Stimulated activated CD4-positive, alpha-beta T cell treated with anti-CD3 and anti-CD28 coated beads, Interleukin-2, amount 100 ng/mL, for 4 hours (primary cell): ENCODE measurements at regions not wholly inside any gene's neighbourhood (a gene's known extent, or its start where the extent isn't known, plus 50 kb on each side); places are given as distances from the start of the nearest gene placed in this dataset.
"Not testable (repeated sequence)": the region's sequence is repeated elsewhere in the genome, so short reads cannot be mapped to it uniquely, and the experiment has no call there.

ENCODE experiments used
- DNase-seq: peaks from one replicate; pipeline ENCODE4 v3.0.0-alpha.2; 2020; ENCODE audit warnings: low read depth

- no peak for DNase-seq
Observed at GRCh38 chr3:194043516-194043915, 92.4 kb upstream of the HES1 start.

GRCh38 chr3:194045289-194045688, 90.7 kb upstream of the HES1 start:
- no peak for DNase-seq

GRCh38 chr3:194045919-194046318, 90.0 kb upstream of the HES1 start:
- no peak for DNase-seq

GRCh38 chr3:194046531-194046930, 89.4 kb upstream of the HES1 start:
- DNase-seq = no peak

DNA sequence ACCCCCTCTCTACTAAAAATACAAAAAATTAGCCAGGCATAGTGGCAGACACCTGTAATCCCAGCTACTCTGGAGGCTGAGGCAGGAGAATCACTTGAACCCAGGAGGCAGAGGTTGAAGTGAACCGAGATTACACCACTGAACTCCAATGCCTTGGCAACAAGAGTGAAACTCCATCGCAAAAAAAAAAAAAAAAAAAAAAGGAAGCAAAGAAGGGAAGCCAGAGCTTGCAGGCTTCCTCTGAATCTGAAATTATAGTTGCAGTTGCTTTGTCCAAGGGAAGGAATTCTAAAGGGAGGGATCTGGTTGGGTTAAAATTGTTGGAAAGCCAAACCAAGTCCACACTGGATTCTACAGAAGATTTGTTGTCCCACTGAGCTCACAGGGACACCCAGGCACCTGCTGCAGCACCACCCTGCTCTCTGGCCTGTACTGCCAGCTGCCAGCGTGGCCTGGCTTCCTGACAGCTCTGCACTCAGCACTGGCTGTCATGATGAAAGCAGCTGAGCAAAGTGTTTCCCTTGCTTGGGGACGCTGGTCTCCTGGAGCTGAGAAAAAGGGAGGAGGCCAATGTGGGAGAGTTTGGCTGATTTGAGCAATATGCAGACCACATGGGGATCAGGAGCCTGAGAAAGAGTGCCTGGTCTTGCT, 88.8 kb upstream of the HES1 start:
- DNase-seq = no peak

DNA sequence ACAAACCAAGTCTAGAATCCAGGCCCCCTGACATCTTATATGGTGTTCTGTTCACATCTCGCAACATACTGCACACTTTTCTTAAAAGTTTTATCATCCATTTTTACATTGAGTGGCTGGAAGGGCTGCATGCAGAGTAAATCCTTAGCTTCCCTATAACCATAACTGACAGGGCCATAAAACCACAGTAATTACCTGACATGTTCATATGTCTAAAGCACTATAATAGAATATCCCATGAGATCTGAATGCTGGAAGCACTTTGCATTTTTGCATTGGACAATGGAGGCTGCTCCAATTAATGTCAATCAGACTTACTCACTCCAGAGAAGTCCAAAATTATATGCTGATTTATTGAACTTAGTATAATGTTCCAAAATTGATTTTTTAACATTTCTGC, 86.6 kb upstream of the HES1 start:
- no peak for DNase-seq

- DNase-seq = no peak
Observed at GRCh38 chr3:194050782-194051320, 85.1 kb upstream of the HES1 start.

DNA sequence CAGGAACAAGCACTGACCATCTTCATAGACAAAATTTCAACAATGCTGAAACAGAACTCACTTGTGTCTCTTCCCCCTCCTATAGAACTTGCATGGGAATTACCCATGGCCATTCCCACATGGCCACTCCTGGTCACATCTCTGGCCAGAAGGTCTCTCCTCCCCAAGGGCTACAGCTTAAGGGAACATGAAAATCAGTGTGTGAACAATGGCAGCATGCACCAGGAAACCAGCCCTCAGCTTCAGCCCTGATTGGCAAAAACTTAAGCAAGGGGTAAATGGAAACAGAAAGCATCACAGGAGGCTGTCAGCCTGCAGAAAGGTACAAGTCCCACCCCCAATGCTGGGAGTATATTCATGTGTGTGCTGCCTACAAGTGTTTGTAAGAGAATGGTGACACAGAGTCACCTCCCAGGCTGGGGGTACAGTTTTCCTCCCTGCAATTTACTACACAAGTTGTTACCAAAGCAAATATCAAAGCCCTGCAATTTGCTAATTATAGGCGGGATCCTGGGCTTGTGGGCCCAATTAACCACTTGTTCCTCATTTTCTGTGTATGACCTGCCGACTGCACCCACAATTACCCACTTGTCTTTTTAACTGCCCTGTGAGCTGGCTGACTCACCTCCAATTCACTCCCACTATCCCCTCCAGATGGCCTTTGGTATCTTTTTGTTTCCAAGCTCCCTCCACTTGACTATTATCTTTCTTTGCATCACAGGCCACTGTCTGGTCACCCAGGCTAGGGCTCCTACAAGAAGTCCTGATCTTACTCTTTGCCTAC, 84.4 kb upstream of the HES1 start:
- no peak for DNase-seq

GRCh38 chr3:194053136-194053535, 82.8 kb upstream of the HES1 start:
- no peak for DNase-seq

GRCh38 chr3:194054016-194054415, 81.9 kb upstream of the HES1 start:
- no peak for DNase-seq

GRCh38 chr3:194054540-194054939, 81.4 kb upstream of the HES1 start:
- no peak for DNase-seq

- DNase-seq = no peak
Observed at GRCh38 chr3:194054961-194055360, 81.0 kb upstream of the HES1 start.

- DNase-seq = peak; percentile 15
Observed at GRCh38 chr3:194056323-194056722, 79.6 kb upstream of the HES1 start.

DNA sequence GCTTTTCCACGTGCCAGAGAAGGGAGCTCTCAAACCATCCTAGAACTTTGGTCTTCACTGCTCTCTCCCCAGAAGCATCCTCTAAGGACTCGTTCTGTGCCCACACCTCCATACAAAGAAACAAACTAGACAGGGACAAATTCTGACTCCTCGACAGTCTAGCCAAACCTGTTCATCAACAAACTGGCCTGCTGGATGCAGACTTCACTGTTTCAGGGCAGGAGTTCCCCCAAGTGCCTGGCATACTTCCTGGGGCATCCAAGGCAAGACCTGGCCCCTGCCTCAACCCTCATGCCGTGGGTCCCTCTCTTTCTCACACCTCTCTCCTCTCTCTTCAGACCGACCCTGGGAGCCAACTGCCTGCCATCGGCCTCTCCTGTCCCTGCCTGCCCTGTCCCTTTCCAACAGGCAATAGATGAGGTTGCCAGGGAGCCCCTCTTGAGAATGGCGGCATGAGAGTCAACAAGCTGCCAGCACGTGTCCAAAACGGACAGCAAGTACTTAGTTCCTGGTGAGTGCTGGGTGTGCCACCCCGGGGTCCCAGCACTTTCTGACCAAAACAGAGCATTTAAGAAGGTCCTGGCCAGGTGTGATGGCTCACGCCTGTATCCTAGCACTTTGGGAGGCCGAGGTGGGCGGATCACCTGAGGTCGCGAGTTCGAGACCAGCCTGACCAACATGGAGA, 79.1 kb upstream of the HES1 start:
- DNase-seq = no peak

GRCh38 chr3:194057570-194058188, 78.3 kb upstream of the HES1 start:
- DNase-seq = no peak

DNA sequence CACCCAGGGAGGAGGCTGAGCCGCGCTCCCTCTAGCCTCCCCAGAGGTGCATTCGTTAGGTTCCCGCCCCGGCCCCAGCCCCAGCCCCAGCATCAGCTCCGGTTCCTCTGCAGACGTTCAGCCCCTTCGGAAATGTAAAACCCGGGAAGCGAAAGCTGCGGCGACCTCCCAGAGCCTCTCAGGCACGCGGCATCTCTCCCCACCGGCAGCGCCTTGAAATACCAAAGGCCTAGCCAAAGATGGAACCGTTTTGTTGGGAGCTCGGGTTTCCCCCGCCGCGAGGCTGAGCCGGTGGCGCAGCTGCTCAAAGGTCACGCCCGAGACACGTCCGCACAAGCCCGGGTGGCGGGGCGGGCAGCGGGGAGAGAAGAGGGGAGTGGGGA, 77.8 kb upstream of the HES1 start:
- DNase-seq = peak; percentile 16

GRCh38 chr3:194058753-194059152, 77.2 kb upstream of the HES1 start:
- no peak for DNase-seq

DNA sequence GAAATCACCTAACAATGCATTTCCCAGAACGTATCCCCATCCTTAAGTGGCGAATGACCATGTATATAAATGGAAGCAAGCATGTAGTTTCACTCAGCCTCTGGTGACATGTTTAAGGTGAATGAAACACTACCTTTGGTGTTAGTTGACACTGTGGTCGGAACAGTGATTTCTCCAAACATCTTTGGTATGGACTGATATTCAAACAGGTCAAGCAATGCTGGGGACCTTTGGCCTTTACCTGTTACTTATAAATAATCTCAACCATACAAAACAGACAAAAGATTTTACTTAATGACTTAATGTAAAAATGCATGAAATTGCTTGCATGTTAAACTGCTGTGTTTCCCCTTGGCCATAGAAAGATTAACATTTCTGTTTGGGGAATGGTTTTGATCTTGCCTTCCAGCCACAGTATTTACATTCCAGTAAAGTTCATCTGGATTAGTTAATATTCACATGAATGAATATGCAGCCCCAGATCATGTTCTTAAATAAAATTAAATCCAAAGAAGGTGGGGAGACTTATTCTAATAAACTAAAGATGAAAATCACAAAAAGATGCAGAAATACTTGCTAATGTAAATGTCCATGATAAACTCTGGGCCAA, 74.4 kb upstream of the HES1 start:
- DNase-seq = no peak

DNA sequence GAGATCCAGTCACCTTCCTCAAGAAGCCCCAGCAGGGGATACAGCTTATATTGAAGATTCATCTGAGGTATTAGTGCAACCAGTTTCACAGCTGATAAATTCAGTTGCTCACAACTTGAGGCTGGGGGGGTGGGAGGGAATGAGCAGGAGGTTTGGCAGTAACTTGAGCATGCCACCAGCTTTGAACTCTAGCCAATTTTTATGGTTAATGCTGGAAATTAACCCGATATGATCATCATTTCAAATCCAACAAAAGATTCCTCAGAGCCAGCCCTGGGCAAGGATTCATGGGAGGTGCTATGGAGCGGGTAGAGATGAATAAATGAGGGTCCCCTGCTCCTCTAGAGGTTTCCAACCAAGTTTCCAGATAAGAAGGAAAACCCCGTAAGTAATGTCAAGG, 73.1 kb upstream of the HES1 start:
- DNase-seq = no peak

DNA sequence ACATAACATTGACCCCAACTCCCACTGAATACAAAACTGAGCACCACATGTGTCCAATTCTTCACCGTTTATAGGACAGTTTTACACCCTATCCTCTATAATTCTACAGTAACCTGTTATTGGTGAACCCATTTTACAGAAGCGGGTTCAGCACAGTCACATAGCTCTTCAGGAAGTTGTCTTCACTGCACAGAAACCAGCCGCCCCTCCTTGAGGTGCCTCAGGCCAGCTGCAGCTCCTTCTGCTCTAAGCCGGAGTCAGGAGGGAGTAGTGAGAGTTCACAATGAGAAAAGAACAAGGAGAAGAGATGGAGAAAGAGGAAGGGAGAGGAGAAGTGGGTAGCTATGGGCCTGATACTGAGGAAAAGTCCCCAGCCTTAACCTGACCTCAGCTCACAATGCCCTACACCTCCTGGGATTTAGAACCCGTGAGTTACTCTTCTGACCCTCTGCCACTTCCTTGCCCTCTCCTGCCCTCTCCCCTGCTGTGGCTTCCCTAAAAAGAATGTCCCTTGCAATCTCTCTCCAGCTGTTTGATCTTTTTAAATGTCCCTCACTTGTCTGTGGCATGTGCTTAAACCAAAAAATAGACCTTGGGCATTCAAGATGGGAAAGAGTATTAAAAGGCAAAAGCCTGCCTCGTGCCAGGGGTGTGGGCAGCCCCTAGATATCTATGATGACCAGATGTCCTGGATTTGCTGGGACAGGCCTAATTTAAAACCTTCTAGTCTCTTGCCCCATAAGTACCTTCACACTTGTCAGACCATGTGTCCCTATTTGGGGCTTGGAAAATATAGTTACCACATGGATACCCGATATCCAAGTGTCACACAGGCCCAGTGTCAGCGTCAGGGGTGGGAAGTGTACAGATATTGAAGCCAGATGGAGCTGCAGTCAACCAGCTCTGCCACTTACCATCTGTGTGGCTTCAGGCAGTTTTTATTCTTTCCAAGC, 71.3 kb upstream of the HES1 start:
- DNase-seq = no peak

- not testable (repeated sequence) for DNase-seq
Observed at GRCh38 chr3:194067327-194067726, 68.6 kb upstream of the HES1 start.
